HEK293 (cell line): ENCODE measurements at regions not wholly inside any gene's neighbourhood (a gene's known extent, or its start where the extent isn't known, plus 50 kb on each side); places are given as distances from the start of the nearest gene placed in this dataset.

Source experiments
- CTCF ChIA-PET: fragments of 350-600 bp; formaldehyde crosslinking; extraction: SDS; loops from one replicate; lab custom pipeline; 2021; ENCODE audit warnings: antibody characterized with exemption; lab: Yijun Ruan, JAX
- POLR2A ChIA-PET: fragments of 300-600 bp; formaldehyde crosslinking; extraction: SDS; loops from one replicate; lab custom pipeline; 2020; ENCODE audit warnings: antibody characterized with exemption, inconsistent platforms; lab: Yijun Ruan, JAX
- H3K27ac ChIP-seq: fragments of 200-500 bp; sonication (Bioruptor generic); 2 replicates; pipeline ENCODE4 v1.5.1; 2014; ENCODE audit warnings: low read depth, low read length, control low read depth, inconsistent platforms; ENCODE audit errors: extremely low read depth
- H3K36me3 ChIP-seq, 2 experiments: fragments of 200-500 bp in 1 of 2; sonication (Bioruptor generic) in 1 of 2; 1 replicate in 1 of 2; 2 replicates in 1 of 2; pipeline ENCODE4 v1.5.1; 2014 to 2017; ENCODE audit warnings: inconsistent platforms in 2 of 2, low read length in 2 of 2; ENCODE audit not compliant: control insufficient read depth in 2 of 2, insufficient read depth in 1 of 2
- H3K4me1 ChIP-seq: fragments of 200-500 bp; sonication (Bioruptor generic); 2 replicates; pipeline ENCODE4 v1.5.1; 2014; ENCODE audit warnings: mild to moderate bottlenecking, low read length, inconsistent platforms; ENCODE audit not compliant: control insufficient read depth, insufficient read depth
- H3K4me3 ChIP-seq: 2 replicates; pipeline ENCODE4 v1.5.1; 2011; ENCODE audit warnings: low read depth, mild to moderate bottlenecking, control low read depth, low read length, moderate library complexity
- H3K9me3 ChIP-seq: fragments of 200-500 bp; sonication (Bioruptor generic); 2 replicates; pipeline ENCODE4 v1.5.1; 2014; ENCODE audit warnings: low read depth, low read length, inconsistent platforms; ENCODE audit not compliant: control insufficient read depth, insufficient read depth
- EGR2 ChIP-seq: fragments of 450-650 bp; formaldehyde crosslinking; IDR thresholded peaks from 2 replicates; pipeline ENCODE4 v1.5.1; 2016; ENCODE audit warnings: low read depth, missing biosample characterization, missing genetic modification characterization
- RBAK ChIP-seq: fragments of 450-650 bp; formaldehyde crosslinking; IDR thresholded peaks from 2 replicates; pipeline ENCODE4 v1.5.1; 2016; ENCODE audit warnings: missing biosample characterization, missing genetic modification characterization
- ZBTB7A ChIP-seq: fragments of 450-650 bp; formaldehyde crosslinking; IDR thresholded peaks from 2 replicates; pipeline ENCODE4 v1.5.1; 2016; ENCODE audit warnings: low read depth, missing biosample characterization, missing genetic modification characterization
- ZFP69B ChIP-seq: fragments of 450-650 bp; formaldehyde crosslinking; IDR thresholded peaks from 2 replicates; pipeline ENCODE4 v1.5.1; 2016; ENCODE audit warnings: missing biosample characterization, missing genetic modification characterization
- ZNF121 ChIP-seq: fragments of 450-650 bp; formaldehyde crosslinking; IDR thresholded peaks from 2 replicates; pipeline ENCODE4 v1.5.1; 2016; ENCODE audit warnings: missing biosample characterization, missing genetic modification characterization
- ZNF169 ChIP-seq: fragments of 450-650 bp; formaldehyde crosslinking; IDR thresholded peaks from 2 replicates; pipeline ENCODE4 v1.5.1; 2016; ENCODE audit warnings: missing biosample characterization, missing genetic modification characterization
- ZNF174 ChIP-seq: fragments of 450-650 bp; formaldehyde crosslinking; IDR thresholded peaks from 2 replicates; pipeline ENCODE4 v1.5.0; 2017; ENCODE audit warnings: missing biosample characterization, mild to moderate bottlenecking, missing genetic modification characterization
- ZNF19 ChIP-seq: fragments of 450-650 bp; formaldehyde crosslinking; IDR thresholded peaks from 2 replicates; pipeline ENCODE4; 2016; ENCODE audit warnings: missing biosample characterization, missing genetic modification characterization, low read depth
- ZNF24 ChIP-seq: fragments of 450-650 bp; formaldehyde crosslinking; IDR thresholded peaks from 2 replicates; pipeline ENCODE4 v1.5.1; 2016; ENCODE audit warnings: missing biosample characterization, missing genetic modification characterization
- ZNF354C ChIP-seq: fragments of 450-650 bp; formaldehyde crosslinking; IDR thresholded peaks from 2 replicates; pipeline ENCODE4 v1.5.1; 2016; ENCODE audit warnings: missing biosample characterization, missing genetic modification characterization, low read depth, borderline replicate concordance
- ZNF501 ChIP-seq: fragments of 450-650 bp; formaldehyde crosslinking; IDR thresholded peaks from 2 replicates; pipeline ENCODE4 v1.5.1; 2016; ENCODE audit warnings: missing biosample characterization, missing genetic modification characterization
- ZNF529 ChIP-seq: fragments of 450-650 bp; formaldehyde crosslinking; IDR thresholded peaks from 2 replicates; pipeline ENCODE4 v1.5.1; 2017; ENCODE audit warnings: missing genetic modification characterization, missing biosample characterization; ENCODE audit not compliant: insufficient replicate concordance
- ZNF549 ChIP-seq: fragments of 450-650 bp; IDR thresholded peaks from 2 replicates; pipeline ENCODE4 v1.5.1; 2018; ENCODE audit warnings: missing biosample characterization, missing genetic modification characterization, mild to moderate bottlenecking, inconsistent platforms, moderate library complexity
- ZNF571 ChIP-seq: fragments of 450-650 bp; formaldehyde crosslinking; IDR thresholded peaks from 2 replicates; pipeline ENCODE4 v1.5.0; 2017; ENCODE audit warnings: missing biosample characterization, missing genetic modification characterization
- ZNF707 ChIP-seq: fragments of 450-650 bp; formaldehyde crosslinking; IDR thresholded peaks from 2 replicates; pipeline ENCODE4 v1.5.1; 2016; ENCODE audit warnings: missing biosample characterization, missing genetic modification characterization
- TF ChIP-seq, protein P1 (sequence below): fragments of 450-650 bp; formaldehyde crosslinking; IDR thresholded peaks from 2 replicates; pipeline ENCODE4 v1.5.1; 2017; ENCODE audit warnings: missing biosample characterization, missing genetic modification characterization
- TF ChIP-seq, protein P2 (sequence below): fragments of 450-650 bp; formaldehyde crosslinking; IDR thresholded peaks from 2 replicates; pipeline ENCODE4 v1.5.1; 2016; ENCODE audit warnings: missing biosample characterization, missing genetic modification characterization
- TF ChIP-seq, protein P3 (sequence below): fragments of 450-650 bp; formaldehyde crosslinking; IDR thresholded peaks from 2 replicates; pipeline ENCODE4 v1.5.1; 2016; ENCODE audit warnings: missing biosample characterization, missing genetic modification characterization
- TF ChIP-seq, protein P4 (sequence below): fragments of 450-650 bp; formaldehyde crosslinking; IDR thresholded peaks from 2 replicates; pipeline ENCODE4 v1.5.0; 2017; ENCODE audit warnings: missing biosample characterization, missing genetic modification characterization, borderline replicate concordance
- TF ChIP-seq, protein P5 (sequence below): fragments of 450-650 bp; formaldehyde crosslinking; IDR thresholded peaks from 2 replicates; pipeline ENCODE4 v1.5.1; 2016; ENCODE audit warnings: missing biosample characterization, missing genetic modification characterization

DNA sequence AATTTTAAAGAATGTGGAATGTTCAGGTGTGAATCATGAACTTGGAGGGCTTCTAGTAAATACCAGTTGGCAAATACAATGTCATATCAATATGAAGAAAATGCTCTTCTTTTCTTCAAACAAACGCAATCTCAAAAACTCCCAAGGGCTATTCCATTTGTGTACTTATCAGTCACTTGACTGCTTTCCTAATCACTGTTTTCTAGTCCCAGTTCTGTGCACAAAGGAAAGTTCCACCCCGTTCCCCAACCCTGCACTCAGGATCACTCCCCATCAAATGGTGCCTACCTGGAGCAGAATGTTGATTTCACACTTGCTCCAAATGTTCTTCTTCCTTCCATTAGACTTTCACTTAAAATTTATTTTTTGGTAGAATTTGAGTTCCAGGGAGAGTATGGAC lies 92.6 kb upstream of the RFC3 start:
- H3K27ac ChIP-seq, result no peak overlapping the region
- no peaks in the 10 kb centered on the region for H3K36me3 ChIP-seq
- CTCF ChIA-PET, result interaction anchor here (0.7 to 2.5 kb wide), 2 partner anchors 10 to 182 kb away, joined by 3 to 10 read pairs; no protein-coding TSS in a partner anchor
- no peak for TF ChIP-seq ZNF24 (tag by site-specific recombination)
- TF ChIP-seq RBAK, result no peak
- TF ChIP-seq, protein P1, sequence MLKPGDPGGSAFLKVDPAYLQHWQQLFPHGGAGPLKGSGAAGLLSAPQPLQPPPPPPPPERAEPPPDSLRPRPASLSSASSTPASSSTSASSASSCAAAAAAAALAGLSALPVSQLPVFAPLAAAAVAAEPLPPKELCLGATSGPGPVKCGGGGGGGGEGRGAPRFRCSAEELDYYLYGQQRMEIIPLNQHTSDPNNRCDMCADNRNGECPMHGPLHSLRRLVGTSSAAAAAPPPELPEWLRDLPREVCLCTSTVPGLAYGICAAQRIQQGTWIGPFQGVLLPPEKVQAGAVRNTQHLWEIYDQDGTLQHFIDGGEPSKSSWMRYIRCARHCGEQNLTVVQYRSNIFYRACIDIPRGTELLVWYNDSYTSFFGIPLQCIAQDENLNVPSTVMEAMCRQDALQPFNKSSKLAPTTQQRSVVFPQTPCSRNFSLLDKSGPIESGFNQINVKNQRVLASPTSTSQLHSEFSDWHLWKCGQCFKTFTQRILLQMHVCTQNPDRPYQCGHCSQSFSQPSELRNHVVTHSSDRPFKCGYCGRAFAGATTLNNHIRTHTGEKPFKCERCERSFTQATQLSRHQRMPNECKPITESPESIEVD (tag by site-specific recombination), result no peak
- H3K9me3 ChIP-seq, result no peaks in the 10 kb centered on the region
- H3K4me3 ChIP-seq, result no peak overlapping the region
- no peaks in the 10 kb centered on the region for H3K4me1 ChIP-seq
- POLR2A ChIA-PET, result no interaction called here

DNA sequence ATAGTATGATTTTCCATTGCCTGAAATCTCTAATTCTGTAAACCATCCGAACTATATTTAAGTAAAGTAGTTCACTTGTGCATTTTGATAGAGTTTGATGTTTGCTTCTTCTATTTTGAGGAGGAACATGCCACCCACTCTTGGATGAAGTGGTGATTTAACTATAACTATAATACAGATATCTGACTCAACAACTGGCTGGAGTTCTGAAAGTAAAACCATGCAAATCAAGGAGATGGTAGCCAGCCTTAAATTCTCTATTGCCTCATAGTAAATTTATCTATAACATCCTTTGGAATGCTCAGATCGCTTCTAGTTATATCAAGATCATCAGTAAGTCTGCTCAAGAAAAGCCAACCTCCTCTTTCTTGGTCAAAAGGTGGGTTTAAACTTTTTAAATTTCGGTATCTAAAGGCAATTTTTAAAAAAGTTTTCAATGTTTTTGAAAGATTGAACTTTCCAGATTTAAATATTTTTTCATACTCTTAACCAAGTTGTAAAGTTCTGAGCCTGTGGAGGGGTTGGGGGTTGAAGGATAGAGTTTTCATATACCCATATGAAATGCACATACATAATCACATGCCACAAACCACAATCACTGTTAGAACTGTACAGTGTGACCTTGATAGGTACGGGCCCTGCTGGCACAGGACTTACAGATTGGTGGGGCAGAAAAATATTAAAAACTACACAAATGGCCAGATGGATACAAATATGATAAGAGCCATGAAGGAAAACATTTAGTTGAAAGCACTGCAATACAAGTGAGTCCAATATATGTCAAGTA lies 90.5 kb upstream of the RFC3 start:
- Histone ChIP-seq H3K36me3 (no peaks in the 10 kb centered on the region), H3K4me1 (no peaks in the 10 kb centered on the region), H3K27ac (no peak overlapping the region), H3K4me3 (no peak overlapping the region), H3K9me3 (no peaks in the 10 kb centered on the region)
- no peak for TF ChIP-seq ZNF354C (tag by site-specific recombination)
- TF ChIP-seq, protein P2, sequence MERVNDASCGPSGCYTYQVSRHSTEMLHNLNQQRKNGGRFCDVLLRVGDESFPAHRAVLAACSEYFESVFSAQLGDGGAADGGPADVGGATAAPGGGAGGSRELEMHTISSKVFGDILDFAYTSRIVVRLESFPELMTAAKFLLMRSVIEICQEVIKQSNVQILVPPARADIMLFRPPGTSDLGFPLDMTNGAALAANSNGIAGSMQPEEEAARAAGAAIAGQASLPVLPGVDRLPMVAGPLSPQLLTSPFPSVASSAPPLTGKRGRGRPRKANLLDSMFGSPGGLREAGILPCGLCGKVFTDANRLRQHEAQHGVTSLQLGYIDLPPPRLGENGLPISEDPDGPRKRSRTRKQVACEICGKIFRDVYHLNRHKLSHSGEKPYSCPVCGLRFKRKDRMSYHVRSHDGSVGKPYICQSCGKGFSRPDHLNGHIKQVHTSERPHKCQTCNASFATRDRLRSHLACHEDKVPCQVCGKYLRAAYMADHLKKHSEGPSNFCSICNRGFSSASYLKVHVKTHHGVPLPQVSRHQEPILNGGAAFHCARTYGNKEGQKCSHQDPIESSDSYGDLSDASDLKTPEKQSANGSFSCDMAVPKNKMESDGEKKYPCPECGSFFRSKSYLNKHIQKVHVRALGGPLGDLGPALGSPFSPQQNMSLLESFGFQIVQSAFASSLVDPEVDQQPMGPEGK (tag by site-specific recombination), result no peak
- no peak for TF ChIP-seq ZNF169 (tag by site-specific recombination)
- no peak for TF ChIP-seq ZNF19 (tag by site-specific recombination)
- TF ChIP-seq ZBTB7A (tag by site-specific recombination), result no peak
- no peak for TF ChIP-seq ZNF174 (tag by site-specific recombination)
- TF ChIP-seq ZFP69B (tag by site-specific recombination), result no peak
- ChIA-PET POLR2A (no interaction called here), CTCF (no interaction called here)

DNA sequence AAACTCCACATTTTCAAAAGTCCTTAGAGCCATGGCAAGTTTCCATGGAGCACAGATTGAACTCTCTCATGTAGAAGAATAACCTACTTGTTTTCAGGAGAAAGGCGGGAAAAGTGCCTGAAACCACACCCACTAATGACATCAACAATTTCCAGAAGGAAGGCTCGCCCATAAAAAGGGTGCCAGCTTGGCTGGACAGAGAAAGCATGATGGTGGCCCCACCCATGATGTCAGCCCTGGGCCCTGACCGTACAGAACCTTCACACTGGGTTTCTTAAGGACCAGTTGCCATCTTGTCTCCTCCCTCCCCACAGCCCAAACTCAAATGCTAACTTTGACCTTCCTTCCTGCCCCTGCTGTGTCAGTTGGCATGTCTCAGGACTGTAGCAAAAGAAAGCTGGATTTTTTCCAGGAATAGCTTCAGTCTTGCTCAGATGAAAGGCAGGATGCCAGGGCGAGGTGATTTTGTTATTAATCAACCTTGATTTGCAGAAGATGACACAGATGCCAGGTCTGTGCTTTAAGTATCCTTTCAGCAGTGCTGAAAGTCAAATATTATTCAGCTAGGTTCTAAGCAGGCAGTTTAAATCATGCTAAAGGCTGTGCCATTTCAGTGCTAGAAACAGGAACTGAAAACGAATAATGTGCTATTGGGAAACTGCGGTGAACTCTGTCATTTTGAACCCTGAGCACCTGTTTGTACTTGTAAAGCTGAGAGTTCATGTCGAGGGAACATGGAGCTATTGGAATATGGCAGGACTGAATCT lies 89.5 kb upstream of the RFC3 start:
- CTCF ChIA-PET, result no interaction called here
- H3K27ac ChIP-seq, result no peak overlapping the region
- H3K4me1 ChIP-seq, result no peaks in the 10 kb centered on the region
- H3K9me3 ChIP-seq, result no peaks in the 10 kb centered on the region
- no peaks in the 10 kb centered on the region for H3K36me3 ChIP-seq
- POLR2A ChIA-PET, result no interaction called here
- H3K4me3 ChIP-seq, result no peak overlapping the region
- TF ChIP-seq ZFP69B (tag by site-specific recombination) (peak; percentile 73), EGR2 (tag by site-specific recombination) (no peak), ZNF529 (tag by site-specific recombination) (no peak), ZNF707 (no peak), ZNF121 (tag by site-specific recombination) (no peak), ZNF571 (no peak), ZNF549 (no peak), ZNF501 (tag by site-specific recombination) (no peak)
- TF ChIP-seq, protein P3, sequence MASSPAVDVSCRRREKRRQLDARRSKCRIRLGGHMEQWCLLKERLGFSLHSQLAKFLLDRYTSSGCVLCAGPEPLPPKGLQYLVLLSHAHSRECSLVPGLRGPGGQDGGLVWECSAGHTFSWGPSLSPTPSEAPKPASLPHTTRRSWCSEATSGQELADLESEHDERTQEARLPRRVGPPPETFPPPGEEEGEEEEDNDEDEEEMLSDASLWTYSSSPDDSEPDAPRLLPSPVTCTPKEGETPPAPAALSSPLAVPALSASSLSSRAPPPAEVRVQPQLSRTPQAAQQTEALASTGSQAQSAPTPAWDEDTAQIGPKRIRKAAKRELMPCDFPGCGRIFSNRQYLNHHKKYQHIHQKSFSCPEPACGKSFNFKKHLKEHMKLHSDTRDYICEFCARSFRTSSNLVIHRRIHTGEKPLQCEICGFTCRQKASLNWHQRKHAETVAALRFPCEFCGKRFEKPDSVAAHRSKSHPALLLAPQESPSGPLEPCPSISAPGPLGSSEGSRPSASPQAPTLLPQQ (tag by site-specific recombination), result peak; percentile 66
- TF ChIP-seq, protein P4, sequence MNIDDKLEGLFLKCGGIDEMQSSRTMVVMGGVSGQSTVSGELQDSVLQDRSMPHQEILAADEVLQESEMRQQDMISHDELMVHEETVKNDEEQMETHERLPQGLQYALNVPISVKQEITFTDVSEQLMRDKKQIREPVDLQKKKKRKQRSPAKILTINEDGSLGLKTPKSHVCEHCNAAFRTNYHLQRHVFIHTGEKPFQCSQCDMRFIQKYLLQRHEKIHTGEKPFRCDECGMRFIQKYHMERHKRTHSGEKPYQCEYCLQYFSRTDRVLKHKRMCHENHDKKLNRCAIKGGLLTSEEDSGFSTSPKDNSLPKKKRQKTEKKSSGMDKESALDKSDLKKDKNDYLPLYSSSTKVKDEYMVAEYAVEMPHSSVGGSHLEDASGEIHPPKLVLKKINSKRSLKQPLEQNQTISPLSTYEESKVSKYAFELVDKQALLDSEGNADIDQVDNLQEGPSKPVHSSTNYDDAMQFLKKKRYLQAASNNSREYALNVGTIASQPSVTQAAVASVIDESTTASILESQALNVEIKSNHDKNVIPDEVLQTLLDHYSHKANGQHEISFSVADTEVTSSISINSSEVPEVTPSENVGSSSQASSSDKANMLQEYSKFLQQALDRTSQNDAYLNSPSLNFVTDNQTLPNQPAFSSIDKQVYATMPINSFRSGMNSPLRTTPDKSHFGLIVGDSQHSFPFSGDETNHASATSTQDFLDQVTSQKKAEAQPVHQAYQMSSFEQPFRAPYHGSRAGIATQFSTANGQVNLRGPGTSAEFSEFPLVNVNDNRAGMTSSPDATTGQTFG (tag by site-specific recombination), result no peak
- TF ChIP-seq, protein P5, sequence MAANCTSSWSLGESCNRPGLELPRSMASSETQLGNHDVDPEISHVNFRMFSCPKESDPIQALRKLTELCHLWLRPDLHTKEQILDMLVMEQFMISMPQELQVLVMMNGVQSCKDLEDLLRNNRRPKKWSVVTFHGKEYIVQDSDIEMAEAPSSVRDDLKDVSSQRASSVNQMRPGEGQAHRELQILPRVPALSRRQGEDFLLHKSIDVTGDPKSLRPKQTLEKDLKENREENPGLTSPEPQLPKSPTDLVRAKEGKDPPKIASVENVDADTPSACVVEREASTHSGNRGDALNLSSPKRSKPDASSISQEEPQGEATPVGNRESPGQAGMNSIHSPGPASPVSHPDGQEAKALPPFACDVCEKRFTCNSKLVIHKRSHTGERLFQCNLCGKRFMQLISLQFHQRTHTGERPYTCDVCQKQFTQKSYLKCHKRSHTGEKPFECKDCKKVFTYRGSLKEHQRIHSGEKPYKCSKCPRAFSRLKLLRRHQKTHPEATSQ, result no peak
